ENCODE measurements at regions not wholly inside any gene's neighbourhood (a gene's known extent, or its start where the extent isn't known, plus 50 kb on each side); places are given as distances from the start of the nearest gene placed in this dataset.
A peak's percentile ranks its signal among the peaks of the same experiment; 100 is the strongest.
"Not testable (repeated sequence)": the region's sequence is repeated elsewhere in the genome, so short reads cannot be mapped to it uniquely, and the experiment has no call there.

GRCh38 chr10:8315619-8316021 lies 261.1 kb downstream of the GATA3 start:
- no peak for DNase-seq

- DNase-seq: no peak
These were observed 261.8 kb downstream of the GATA3 start for GRCh38 chr10:8316284-8316683.

DNA sequence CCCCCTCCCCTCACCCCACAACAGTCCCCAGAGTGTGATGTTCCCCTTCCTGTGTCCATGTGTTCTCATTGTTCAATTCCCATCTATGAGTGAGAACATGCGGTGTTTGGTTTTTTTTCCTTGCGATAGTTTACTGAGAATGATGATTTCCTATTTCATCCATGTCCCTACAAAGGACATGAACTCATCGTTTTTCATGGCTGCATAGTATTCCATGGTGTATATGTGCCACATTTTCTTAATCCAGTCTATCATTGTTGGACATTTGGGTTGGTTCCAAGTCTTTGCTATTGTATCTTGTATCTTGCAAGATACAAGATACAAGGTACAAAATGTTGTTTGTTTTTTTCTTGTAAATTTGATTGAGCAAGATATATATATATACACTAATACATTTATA lies 263.9 kb downstream of the GATA3 start:
- DNase-seq: not testable (repeated sequence)

- no peak for DNase-seq
These were observed 264.5 kb downstream of the GATA3 start for GRCh38 chr10:8318956-8319355.

GRCh38 chr10:8319704-8320103 lies 265.2 kb downstream of the GATA3 start:
- no peak for DNase-seq

GRCh38 chr10:8321990-8322389 lies 267.5 kb downstream of the GATA3 start:
- DNase-seq: no peak

DNA sequence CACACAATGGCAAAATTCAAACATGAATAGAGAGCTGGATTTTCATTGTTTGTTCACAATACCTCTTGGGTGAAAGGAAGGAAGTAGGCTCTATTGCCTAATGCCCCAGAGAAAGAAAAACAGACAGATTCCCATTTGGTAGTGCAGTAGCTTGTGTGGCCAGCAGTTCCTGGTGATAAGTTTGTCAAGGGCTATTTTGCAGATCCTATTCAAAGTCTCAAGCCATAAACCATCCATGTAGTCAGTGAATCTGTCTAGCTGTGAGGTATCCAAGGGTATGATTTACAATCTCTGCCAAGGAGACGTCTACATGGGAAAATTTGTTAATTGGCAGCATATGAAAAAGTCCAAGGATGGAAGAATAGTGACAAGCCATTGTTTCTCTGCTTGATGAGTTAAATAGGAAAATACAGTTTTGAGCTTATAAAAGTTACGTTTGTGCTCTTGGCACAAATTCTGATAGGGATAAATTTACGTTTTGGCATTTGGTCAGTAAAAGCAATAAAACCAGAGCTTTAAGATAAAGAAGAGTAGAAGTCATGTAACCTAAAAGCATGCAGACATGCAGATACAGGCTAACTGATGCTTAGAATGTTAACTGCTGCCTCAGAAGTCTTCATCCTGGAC lies 269.1 kb downstream of the GATA3 start:
- DNase-seq: no peak

DNA sequence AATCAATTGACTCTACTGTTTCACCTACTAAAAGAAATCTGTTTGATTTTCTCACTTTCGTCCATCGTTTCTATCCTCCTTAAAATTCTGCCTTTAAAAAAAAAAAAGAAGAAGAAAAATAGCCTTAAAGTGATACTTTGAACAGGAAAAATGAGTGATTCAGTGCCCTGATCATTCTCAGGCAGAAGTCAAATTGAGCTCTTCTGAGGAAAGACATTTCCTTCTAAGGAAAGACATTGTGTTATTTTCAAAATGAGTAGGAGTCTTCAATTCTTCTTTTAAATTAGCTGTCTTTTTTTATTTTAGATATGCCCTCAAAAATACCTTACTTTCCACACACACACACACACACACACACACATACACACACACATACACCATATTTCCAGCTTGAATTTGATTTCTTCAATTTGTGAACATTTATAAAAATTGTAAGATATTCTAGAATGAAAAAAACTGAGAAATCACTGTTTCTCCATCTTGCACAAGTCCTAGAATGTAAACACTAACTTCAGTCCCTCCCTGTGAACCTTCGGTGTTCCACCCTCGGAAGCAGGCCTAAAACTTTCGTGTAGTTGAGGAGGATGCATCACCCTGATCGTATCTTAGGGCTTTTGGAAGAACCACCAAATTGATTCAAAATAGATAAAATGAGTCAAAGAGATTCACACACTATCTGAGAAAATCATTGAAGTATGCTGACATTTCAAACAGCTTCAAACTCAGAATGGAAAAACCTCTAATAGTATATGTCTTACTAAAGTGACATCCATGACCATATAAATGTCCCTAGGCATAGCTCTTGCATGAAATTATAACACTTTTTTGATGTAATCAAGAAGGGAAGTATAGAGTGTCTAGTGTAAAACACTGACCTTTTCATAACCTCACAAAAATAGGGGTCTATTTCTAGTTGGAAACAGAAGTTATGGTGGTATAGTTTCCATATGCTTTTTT lies 270.8 kb downstream of the GATA3 start:
- DNase-seq: no peak

DNA sequence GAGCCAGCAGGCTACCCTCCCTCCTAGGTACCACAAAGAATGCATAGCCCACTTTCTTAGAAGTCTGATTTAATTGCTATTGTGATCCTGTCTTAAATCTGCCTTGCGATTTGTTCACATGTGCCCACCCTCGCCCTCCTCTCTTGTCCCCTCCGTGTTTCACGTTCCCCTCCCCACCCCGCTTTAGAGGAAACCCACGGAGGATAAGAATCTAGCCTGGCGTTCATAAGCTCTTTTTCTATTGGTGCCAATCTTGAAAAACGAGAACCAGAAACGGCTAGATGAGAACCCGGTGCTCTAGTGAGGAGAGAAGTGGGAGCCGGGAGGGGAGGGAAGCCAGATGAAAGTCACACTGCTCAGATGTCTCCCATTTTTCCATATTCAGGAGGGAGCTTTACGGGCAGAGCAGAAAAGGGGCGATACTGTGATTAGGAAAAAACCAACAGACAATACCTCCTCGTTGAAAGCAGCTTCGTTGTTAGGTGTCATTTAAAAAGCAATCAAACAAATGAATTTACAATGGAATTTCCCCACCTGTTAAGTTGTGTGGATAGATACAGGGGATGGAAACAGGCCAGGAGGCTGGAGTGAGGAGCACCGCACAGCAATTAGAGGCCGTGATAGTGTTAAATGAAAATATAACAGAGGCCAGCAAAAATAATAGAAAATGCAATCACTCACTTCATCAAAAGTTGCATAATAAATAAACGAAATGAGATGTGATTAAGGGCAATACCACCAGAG lies 272.1 kb downstream of the GATA3 start:
- no peak for DNase-seq

DNA sequence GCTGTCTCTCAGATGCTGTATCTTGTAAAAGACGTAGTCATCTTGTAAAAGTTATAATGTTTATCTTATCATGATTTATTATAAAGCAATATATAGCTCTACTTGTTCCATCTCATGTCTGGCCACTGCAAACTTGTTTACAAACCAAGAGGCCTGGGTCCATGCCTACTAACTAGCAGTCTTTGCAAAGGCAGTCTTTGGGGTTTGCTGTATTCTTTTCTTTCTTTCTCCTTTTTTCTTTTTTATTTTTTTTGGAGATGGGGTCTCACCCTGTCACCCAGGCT lies 272.6 kb downstream of the GATA3 start:
- no peak for DNase-seq

DNA sequence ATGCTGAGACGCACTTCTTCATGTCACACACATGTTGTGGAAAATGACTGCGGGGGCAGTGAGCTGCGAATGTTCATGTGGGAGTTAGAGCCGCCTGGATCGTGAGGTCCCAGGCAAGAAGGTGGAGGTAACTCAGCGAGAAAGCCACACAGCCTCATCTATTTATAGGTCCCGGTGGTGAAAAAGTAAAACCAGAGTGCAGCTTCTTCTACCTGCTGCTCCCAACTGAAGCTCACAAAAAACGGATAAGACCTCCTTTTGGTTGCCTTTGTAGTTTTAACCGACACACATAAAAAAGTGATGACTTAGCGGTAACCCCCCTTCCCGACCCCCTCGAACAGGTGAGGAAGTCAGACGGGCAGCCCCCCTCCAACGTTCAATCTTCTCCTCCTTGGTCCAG lies 276.9 kb downstream of the GATA3 start:
- DNase-seq: no peak

DNA sequence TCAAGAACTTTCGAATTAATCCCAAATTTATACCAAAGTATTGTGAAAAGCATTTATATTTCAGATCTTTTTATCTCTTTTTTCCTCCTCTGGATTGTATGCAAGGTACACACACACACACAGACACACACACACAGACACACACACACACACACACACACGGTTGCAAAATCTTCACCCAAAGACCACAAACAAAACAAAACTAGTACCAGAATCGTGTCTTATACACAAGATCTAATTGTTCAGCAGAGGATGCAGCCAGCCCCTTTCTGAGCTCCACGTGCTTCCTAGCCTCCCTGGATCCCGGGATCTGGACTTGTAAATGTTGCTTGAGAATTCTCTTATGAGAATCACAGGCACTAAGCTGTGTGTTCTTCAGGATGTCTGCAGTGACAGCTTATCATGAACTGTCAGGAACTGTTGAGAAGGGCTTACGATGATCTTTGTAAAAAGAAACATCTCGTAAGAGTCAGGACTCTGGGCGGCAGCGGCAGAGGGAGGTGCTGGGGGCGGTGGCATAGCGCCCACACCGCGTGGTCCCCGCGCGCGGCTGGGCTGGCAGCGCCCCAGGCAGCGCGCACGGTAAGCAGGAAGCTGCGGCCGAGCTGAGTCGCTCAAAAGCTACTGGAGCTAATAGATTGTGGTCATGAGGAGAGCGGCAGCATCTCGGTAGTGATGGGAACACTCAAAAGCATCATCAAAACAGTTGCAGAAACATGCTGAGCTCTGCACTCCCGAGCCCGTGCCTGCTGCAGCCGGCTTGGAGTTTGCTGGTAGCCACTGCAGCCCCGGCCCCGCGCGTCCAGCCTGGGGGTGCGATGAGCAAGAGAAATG lies 277.6 kb downstream of the GATA3 start:
- DNase-seq: peak; percentile 79

- DNase-seq: no peak
These were observed 278.2 kb downstream of the GATA3 start for GRCh38 chr10:8332730-8333111.

GRCh38 chr10:8334631-8335030 lies 280.1 kb downstream of the GATA3 start:
- DNase-seq: no peak

GRCh38 chr10:8336629-8337331 lies 282.3 kb downstream of the GATA3 start:
- no peak for DNase-seq

DNA sequence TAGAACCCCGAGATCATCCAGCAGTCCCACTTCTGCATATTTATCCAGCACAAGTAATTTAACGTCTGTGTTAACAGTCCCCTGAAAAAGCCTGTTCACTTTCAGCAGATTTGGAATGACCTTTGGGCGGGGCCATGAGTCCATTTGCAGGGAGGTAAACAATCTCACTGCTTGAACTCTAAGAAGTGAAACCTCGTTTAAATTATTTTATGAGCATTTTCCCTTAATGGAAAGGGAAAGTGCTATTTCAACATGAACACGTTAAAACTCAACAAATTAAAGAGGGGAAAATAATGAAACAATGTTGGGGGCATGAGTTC lies 282.8 kb downstream of the GATA3 start:
- DNase-seq: no peak

DNA sequence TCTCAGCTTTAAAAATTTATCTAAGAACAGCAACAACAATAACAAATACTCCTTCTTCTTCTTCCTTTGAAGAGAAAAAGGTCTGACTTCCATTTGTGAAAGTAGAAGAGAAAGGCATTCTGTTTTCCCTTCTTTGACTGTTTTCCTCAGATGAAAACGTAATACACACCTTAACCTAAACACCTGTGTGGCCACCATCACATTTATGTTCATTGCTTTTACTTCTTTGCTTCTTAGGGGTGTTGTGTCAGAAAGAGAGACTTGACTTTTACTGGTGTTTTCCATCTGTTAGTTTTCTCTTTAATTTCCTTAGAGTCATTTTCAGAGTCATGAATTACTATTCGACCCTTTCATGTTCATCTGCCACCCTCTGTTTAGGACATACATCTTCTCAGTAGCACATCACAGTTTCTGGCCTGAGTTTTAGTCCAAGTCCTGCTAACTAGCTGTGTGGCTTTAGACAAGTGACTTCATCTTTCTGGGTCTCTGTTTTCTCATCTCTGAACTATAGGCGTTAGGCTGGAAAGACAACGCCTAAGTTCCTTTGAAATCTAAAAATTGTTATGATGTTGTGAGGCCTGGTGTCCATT lies 283.8 kb downstream of the GATA3 start:
- no peak for DNase-seq

DNA sequence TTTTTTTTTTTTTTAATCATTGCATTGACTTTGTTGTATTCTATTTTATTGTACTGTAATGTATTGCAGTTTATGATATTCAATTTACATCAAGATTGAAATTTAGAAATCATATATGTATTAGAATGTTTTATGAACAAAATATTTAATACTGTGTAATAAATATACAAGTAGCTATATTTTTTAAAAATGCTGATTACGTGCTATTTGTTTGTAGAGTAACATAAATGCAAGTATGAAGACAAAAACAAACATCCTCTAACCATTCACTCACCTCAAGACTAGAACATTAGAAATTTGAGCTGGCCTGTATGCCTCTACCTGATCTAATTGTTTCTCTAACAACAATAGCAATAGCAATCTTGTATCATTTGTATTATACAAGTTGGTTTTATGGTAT lies 290.3 kb downstream of the GATA3 start:
- DNase-seq: no peak

DNA sequence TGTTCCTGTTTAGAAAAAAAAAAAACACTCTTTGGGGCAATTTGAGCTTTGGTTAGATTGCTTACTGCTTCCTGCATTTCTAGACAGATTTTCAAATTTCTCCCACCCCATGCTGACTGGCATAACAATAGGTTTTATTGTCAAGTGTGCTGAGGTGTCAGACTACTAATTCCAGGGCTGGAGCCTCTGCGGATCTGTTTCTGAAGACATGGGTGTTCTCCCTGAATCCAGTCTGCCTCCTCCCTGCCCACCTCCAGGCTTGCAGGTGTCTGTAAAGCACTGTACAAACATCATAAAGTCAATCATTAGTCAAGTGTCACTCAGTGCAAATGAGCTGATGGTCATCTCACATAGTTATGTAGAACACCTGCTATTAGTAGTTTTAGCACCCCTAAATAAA lies 292.4 kb downstream of the GATA3 start:
- no peak for DNase-seq

GRCh38 chr10:8347614-8348013 lies 293.1 kb downstream of the GATA3 start:
- DNase-seq: not testable (repeated sequence)

DNA sequence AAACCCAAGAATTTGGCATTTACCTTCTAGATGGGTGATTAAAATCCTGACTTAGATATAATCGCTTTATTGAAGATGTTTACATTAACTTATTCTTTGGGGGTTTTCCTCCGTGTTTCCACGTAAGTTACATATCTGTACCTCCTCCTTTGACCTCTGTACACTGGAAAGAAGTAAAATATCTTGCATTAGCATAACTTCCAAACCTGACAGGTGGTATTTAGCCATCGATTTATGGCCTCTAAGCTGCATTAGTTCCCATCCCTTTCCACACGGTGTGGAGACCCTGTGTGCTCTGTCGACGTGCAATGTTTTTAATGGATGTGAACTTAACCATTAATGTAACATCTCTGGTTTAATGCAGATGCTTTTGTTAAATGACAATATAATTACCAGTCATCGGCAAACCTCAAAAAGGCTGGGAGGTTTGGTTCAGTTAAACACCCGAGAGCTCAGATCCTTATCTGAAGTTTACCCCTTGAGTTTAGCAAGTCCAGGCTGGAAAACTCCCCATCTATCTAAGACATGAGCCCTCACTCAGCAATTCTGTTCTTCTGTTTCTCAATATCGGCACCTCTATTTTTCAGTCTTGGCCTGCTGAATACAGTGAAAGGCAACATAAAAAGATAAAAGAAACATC lies 295.2 kb downstream of the GATA3 start:
- DNase-seq: no peak

All from activated gamma-delta T cell (primary cell).